Endodermal cell (in vitro differentiated cells): ENCODE measurements at regions not wholly inside any gene's neighbourhood (a gene's known extent, or its start where the extent isn't known, plus 50 kb on each side); places are given as distances from the start of the nearest gene placed in this dataset.

Experiments used
- DNase-seq: peaks from one replicate; pipeline ENCODE4 v3.0.0-alpha.2; 2017
- H3K27ac ChIP-seq: 2 replicates; pipeline ENCODE4 v1.5.1; 2013; ENCODE audit warnings: mild to moderate bottlenecking, low read depth, low read length, moderate library complexity
- H3K27me3 ChIP-seq: 2 replicates; pipeline ENCODE4 v1.6.1; 2013; ENCODE audit warnings: mild to moderate bottlenecking, low read length, moderate library complexity; ENCODE audit not compliant: insufficient read depth, control insufficient read depth, poor library complexity, severe bottlenecking
- H3K36me3 ChIP-seq: 2 replicates; pipeline ENCODE4 v1.7.0; 2013; ENCODE audit warnings: mild to moderate bottlenecking, low read length, moderate library complexity; ENCODE audit not compliant: control insufficient read depth, insufficient read depth
- H3K4me1 ChIP-seq: one replicate; pipeline ENCODE4 v1.7.0; 2013; ENCODE audit warnings: low read length; ENCODE audit not compliant: control insufficient read depth, insufficient read depth
- H3K4me3 ChIP-seq: 2 replicates; pipeline ENCODE4 v1.5.1; 2013; ENCODE audit warnings: mild to moderate bottlenecking, low read length, moderate library complexity
- H3K9ac ChIP-seq: 2 replicates; pipeline ENCODE4 v1.6.1; 2013; ENCODE audit warnings: mild to moderate bottlenecking, low read length, moderate library complexity; ENCODE audit not compliant: poor library complexity, severe bottlenecking; ENCODE audit errors: extremely low read depth
- H3K9me3 ChIP-seq: 2 replicates; pipeline ENCODE4 v1.6.1; 2013; ENCODE audit warnings: mild to moderate bottlenecking, low read length, moderate library complexity; ENCODE audit not compliant: control insufficient read depth
- H3K27ac Mint-ChIP-seq: 2 replicates; pipeline ENCODE4 v1.8.0; 2020; ENCODE audit warnings: mixed read lengths
- H3K27me3 Mint-ChIP-seq: 2 replicates; pipeline ENCODE4 v1.8.0; 2021; ENCODE audit warnings: mild to moderate bottlenecking, mixed read lengths; ENCODE audit not compliant: insufficient read depth
- H3K36me3 Mint-ChIP-seq: 2 replicates; pipeline ENCODE4 v1.8.0; 2020; ENCODE audit warnings: low read depth, mixed read lengths
- H3K4me1 Mint-ChIP-seq: 2 replicates; pipeline ENCODE4 v1.8.0; 2020; ENCODE audit warnings: mixed read lengths
- H3K4me3 Mint-ChIP-seq: 2 replicates; pipeline ENCODE4 v1.8.0; 2020; ENCODE audit warnings: mild to moderate bottlenecking, moderate library complexity, mixed read lengths
- H3K9me3 Mint-ChIP-seq: 2 replicates; pipeline ENCODE4 v1.8.0; 2020; ENCODE audit warnings: mild to moderate bottlenecking, mixed read lengths
- WGBS, 2 experiments: methylation state at CpG; one replicate each; pipeline versions ENCODE4 v1.1.5 to v1.1.7; 2013; ENCODE audit warnings: missing lambda C conversion rate in 2 of 2, mixed read lengths in 1 of 2; ENCODE audit not compliant: insufficient coverage in 1 of 2, insufficient read length in 1 of 2; 5-methylcytosine and 5-hydroxymethylcytosine counted together
- TF ChIP-seq, protein P1 (sequence below): fragments of 200-600 bp; sonication (generic); conservative IDR thresholded peaks from 2 replicates; pipeline ENCODE4 v1.5.0; 2021; ENCODE audit warnings: antibody characterized with exemption, mild to moderate bottlenecking

DNA sequence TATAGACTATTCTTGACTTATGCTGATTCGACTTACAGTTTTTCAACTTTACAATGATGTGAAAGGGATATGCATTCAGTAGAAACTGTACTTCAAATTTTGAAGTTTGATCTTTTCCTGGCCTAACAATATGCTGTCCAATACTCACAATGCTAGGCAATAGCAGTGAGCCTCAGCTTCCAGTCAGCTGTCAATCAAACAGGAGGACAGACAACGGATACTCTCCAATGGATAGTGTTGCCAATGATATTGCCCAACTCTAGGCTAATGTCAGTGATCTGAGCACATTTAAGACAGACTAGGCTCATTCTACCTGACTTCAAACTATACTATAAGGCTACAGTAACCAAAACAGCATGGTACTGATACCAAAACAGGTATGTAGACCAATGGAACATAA lies 55.0 kb upstream of the ZNF280D start:
- no peak overlapping the region for H3K27ac ChIP-seq
- TF ChIP-seq, protein P1, sequence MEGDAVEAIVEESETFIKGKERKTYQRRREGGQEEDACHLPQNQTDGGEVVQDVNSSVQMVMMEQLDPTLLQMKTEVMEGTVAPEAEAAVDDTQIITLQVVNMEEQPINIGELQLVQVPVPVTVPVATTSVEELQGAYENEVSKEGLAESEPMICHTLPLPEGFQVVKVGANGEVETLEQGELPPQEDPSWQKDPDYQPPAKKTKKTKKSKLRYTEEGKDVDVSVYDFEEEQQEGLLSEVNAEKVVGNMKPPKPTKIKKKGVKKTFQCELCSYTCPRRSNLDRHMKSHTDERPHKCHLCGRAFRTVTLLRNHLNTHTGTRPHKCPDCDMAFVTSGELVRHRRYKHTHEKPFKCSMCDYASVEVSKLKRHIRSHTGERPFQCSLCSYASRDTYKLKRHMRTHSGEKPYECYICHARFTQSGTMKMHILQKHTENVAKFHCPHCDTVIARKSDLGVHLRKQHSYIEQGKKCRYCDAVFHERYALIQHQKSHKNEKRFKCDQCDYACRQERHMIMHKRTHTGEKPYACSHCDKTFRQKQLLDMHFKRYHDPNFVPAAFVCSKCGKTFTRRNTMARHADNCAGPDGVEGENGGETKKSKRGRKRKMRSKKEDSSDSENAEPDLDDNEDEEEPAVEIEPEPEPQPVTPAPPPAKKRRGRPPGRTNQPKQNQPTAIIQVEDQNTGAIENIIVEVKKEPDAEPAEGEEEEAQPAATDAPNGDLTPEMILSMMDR = no peak
- DNase-seq = no peak
- H3K27me3 ChIP-seq = no peaks in the 10 kb centered on the region
- Mint-ChIP-seq H3K27ac (no peak overlapping the region), H3K27me3 (peaks cover 3% of the 10 kb centered on the region), H3K36me3 (no peaks in the 10 kb centered on the region), H3K9me3 (peaks cover 26% of the 10 kb centered on the region), H3K4me3 (no peak overlapping the region), H3K4me1 (no peaks in the 10 kb centered on the region)
- H3K9me3 ChIP-seq = peaks cover 12% of the 10 kb centered on the region
- 81 to 95% methylated on average over 2 of the region's 2 CpGs for WGBS, 2 experiments
- no peaks in the 10 kb centered on the region for H3K4me1 ChIP-seq
- no peaks in the 10 kb centered on the region for H3K36me3 ChIP-seq
- no peak overlapping the region for H3K4me3 ChIP-seq
- no peak overlapping the region for H3K9ac ChIP-seq

DNA sequence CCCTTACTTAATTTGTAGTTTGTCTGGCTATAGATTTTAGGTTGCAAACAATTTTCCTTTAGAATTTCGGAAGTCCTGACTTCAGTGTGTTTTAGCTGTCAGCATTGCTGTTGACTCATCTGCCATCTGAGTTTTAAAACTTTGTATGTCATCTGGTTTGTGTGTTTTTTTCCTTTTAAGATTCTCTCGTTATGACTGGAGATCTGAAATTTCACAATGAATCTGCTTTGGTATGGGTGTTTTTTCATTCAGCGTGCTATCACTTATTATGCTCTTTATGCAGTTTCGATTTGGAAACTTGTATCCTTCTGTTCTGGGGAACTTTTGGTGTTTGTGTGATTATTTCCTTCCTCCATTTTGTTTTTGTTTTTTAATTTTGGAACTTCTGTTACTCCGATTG lies 53.7 kb upstream of the ZNF280D start:
- Histone ChIP-seq H3K27ac (no peak overlapping the region), H3K4me1 (no peaks in the 10 kb centered on the region), H3K27me3 (no peaks in the 10 kb centered on the region), H3K9ac (no peak overlapping the region), H3K4me3 (no peak overlapping the region), H3K36me3 (no peaks in the 10 kb centered on the region), H3K9me3 (peaks cover 12% of the 10 kb centered on the region)
- no peak for DNase-seq
- Mint-ChIP-seq H3K27ac (no peak overlapping the region), H3K4me1 (no peaks in the 10 kb centered on the region), H3K36me3 (no peaks in the 10 kb centered on the region), H3K4me3 (no peak overlapping the region), H3K27me3 (peaks cover 3% of the 10 kb centered on the region), H3K9me3 (peaks cover 15% of the 10 kb centered on the region)
- 82 to 100% methylated on average over 1 to 4 of the region's 5 CpGs for WGBS, 2 experiments
- TF ChIP-seq, protein P1 = no peak

GRCh38 chr15:56783857-56784661 lies 50.8 kb upstream of the ZNF280D start:
- H3K4me1 ChIP-seq = no peaks in the 10 kb centered on the region
- no peak overlapping the region for H3K9ac ChIP-seq
- no peaks in the 10 kb centered on the region for H3K36me3 Mint-ChIP-seq
- H3K9me3 ChIP-seq = peaks cover 6% of the 10 kb centered on the region
- 87 to 93% methylated on average over 3 to 5 of the region's 5 CpGs for WGBS, 2 experiments
- DNase-seq = no peak
- peaks cover 21% of the 10 kb centered on the region for H3K9me3 Mint-ChIP-seq
- peaks cover 2% of the 10 kb centered on the region for H3K27me3 Mint-ChIP-seq
- H3K27me3 ChIP-seq = no peaks in the 10 kb centered on the region
- no peak overlapping the region for H3K4me3 ChIP-seq
- TF ChIP-seq, protein P1 = no peak
- no peaks in the 10 kb centered on the region for H3K36me3 ChIP-seq
- no peak overlapping the region for H3K4me3 Mint-ChIP-seq
- no peak overlapping the region for H3K27ac Mint-ChIP-seq
- no peak overlapping the region for H3K27ac ChIP-seq
- no peaks in the 10 kb centered on the region for H3K4me1 Mint-ChIP-seq
